ENCODE measurements at regions not wholly inside any gene's neighbourhood (a gene's known extent, or its start where the extent isn't known, plus 50 kb on each side); places are given as distances from the start of the nearest gene placed in this dataset.

- no peak for FAIRE-seq
- Histone ChIP-seq H2BK120ac (replicated peaks; ENCODE audit: low read depth, low read length) (no peak overlapping the region), H2BK15ac (ENCODE audit: low read length) (no peak overlapping the region), H3K56ac (replicated peaks; ENCODE audit: insufficient read length, low read depth, low read length) (no peak overlapping the region), H3K14ac (ENCODE audit: insufficient read length) (no peak overlapping the region), H3K23ac (ENCODE audit: insufficient read length) (no peak overlapping the region), H3K27ac (ENCODE audit: low read depth, low read length) (no peak overlapping the region), H4K8ac (ENCODE audit: extremely low read depth, insufficient read depth, low read length) (no peak overlapping the region), H3K4ac (replicated peaks; ENCODE audit: insufficient read length, low read depth, low read length) (no peak overlapping the region), H3K4me3 (ENCODE audit: extremely low read depth in 1 of 4, insufficient read depth in 2 of 4, low read depth in 3 of 4, low read length in 4 of 4) (no peak overlapping the region), H3K23me2 (ENCODE audit: low read depth, low read length) (no peaks in the 10 kb centered on the region), H3K27me3 (replicated peaks in 1 of 4; ENCODE audit: control insufficient read depth in 3 of 4, extremely low read depth in 1 of 4, insufficient read depth in 3 of 4, low read length in 3 of 4) (no peaks in the 10 kb centered on the region), H2BK5ac (ENCODE audit: low read depth, low read length) (no peak overlapping the region), H2BK20ac (ENCODE audit: low read length) (no peak overlapping the region), H3K79me1 (ENCODE audit: low read depth, low read length) (no peaks in the 10 kb centered on the region), H3K79me2 (ENCODE audit: control insufficient read depth in 1 of 2, insufficient read depth in 2 of 2, low read length in 2 of 2) (no peaks in the 10 kb centered on the region), H3K4me2 (ENCODE audit: insufficient read depth in 1 of 2, low read depth in 2 of 2, low read length in 2 of 2) (no peak overlapping the region), H3K9me3 (ENCODE audit: insufficient read depth in 2 of 2, low read depth in 1 of 2, low read length in 1 of 2) (no peaks in the 10 kb centered on the region; a peak in 1 of 4 replicates), H2BK12ac (ENCODE audit: low read depth, low read length) (no peak overlapping the region), H2AK5ac (ENCODE audit: low read depth, low read length) (no peak overlapping the region), H4K5ac (ENCODE audit: insufficient read length, low read depth, low read length) (no peak overlapping the region), H3K18ac (ENCODE audit: extremely low read depth, low read length) (no peak overlapping the region), H3K36me3 (ENCODE audit: control insufficient read depth in 2 of 4, insufficient read depth in 4 of 4, low read length in 3 of 4) (no peaks in the 10 kb centered on the region), H4K20me1 (replicated peaks in 1 of 2; ENCODE audit: control insufficient read depth in 1 of 2, insufficient read depth in 2 of 2, low read length in 2 of 2) (no peaks in the 10 kb centered on the region), H2AFZ (ENCODE audit: low read length) (0 out of 2 replicates have a peak overlapping the region, but pooled peaks have one; percentile 58), H3K4me1 (replicated peaks in 1 of 4; ENCODE audit: control insufficient read depth in 3 of 4, insufficient read depth in 4 of 4, low read length in 3 of 4) (no peaks in the 10 kb centered on the region; a peak in 1 of 7 replicates), H3K9ac (replicated peaks in 1 of 4; ENCODE audit: extremely low read depth in 1 of 4, low read depth in 3 of 4, low read length in 3 of 4) (no peak overlapping the region), H4K91ac (replicated peaks; ENCODE audit: insufficient read length, low read length) (no peak overlapping the region)
- ChIA-PET CTCF (ENCODE audit: partially characterized antibody) (no interaction called here), POLR2A (ENCODE audit: partially characterized antibody) (no interaction called here)
- no peak for DNase-seq (ENCODE audit: low read depth in 1 of 2, low spot score in 2 of 2)
- WGBS, 2 experiments (ENCODE audit: extremely low coverage in 1 of 2, insufficient coverage in 1 of 2, insufficient read length in 1 of 2, insufficient replicate concordance in 2 of 2, low coverage in 1 of 2, low lambda C conversion rate in 2 of 2, missing lambda C conversion rate in 1 of 2), result 88% methylated on average over 8 of the region's 8 CpGs; no CpG with 5 or more reads in 1 of the 2 experiments
- no peak for TF ChIP-seq SUZ12 (IDR thresholded peaks at IDR 0.05; ENCODE audit: low read length)
- TF ChIP-seq TAF1 (IDR thresholded peaks at IDR 0.05; ENCODE audit: low read depth, low read length), result no peak
- no peak for TF ChIP-seq EZH2 (IDR thresholded peaks at IDR 0.05; ENCODE audit: low read depth, low read length, severe bottlenecking)
- no peak for TF ChIP-seq ASH2L (IDR thresholded peaks at IDR 0.05; ENCODE audit: low read length)
These were observed 246.6 kb upstream of the IRX2 start for GRCh38 chr5:2998106-2998505.
